Testis (tissue), 2 donors: ENCODE measurements at regions not wholly inside any gene's neighbourhood (a gene's known extent, or its start where the extent isn't known, plus 50 kb on each side); places are given as distances from the start of the nearest gene placed in this dataset.

ENCODE experiments used
- CTCF ChIP-seq, 3 experiments: fragments of 450-650 bp in 2 of 3; fragments of 200-600 bp in 1 of 3; sonication (generic) in 1 of 3; IDR thresholded peaks; one replicate each; pipeline ENCODE4 v1.5.1; 2016 to 2019; ENCODE audit warnings: antibody characterized with exemption in 3 of 3, mild to moderate bottlenecking in 2 of 3, moderate library complexity in 1 of 3
- POLR2A ChIP-seq: fragments of 450-650 bp; IDR thresholded peaks from one replicate; pipeline ENCODE4 v1.6.1; 2017; ENCODE audit warnings: antibody characterized with exemption, mild to moderate bottlenecking, moderate library complexity

DNA sequence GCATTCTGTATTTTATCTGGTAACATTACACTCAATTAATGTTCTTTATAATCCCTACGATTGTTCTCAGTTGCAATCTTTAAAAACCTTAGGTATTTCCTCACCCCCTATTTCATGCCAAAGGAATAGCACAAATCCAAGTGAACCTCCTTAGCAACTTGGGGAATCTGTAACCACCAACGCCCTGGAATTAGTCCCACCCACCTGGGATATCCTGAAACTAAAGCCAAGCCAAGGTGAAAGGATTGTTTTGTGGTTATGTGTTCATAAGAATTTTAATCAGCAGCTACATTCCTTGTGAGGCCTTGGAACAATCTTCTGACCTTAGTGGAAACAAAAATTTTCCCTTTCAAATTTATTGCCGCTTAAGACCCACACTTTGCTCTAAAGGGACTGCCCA is 908.7 kb downstream of the TTLL7 start:
- TF ChIP-seq CTCF (IDR thresholded peaks at IDR 0.05) (no peak), POLR2A (no peak)
